Activated B cell treated with CpG ODN at 0.5 μM for 24 hours (primary cell): ENCODE measurements at regions not wholly inside any gene's neighbourhood (a gene's known extent, or its start where the extent isn't known, plus 50 kb on each side); places are given as distances from the start of the nearest gene placed in this dataset.

Experiments used
- ATAC-seq: fragments of 200-7000 bp; cut with Tn5 transposase; one replicate; pipeline ENCODE4 v1.10.0; 2021; ENCODE audit warnings: low read depth, mild to moderate bottlenecking, moderate library complexity
- CTCF ChIA-PET: fragments of 350-600 bp; sonication (Branson Sonifier 250); formaldehyde crosslinking; loops from one replicate; lab custom pipeline; 2021; ENCODE audit warnings: antibody characterized with exemption; lab: Charles Lee
- POLR2A ChIA-PET: fragments of 350-600 bp; sonication (Branson Sonifier 250); formaldehyde crosslinking; loops from one replicate; lab custom pipeline; 2021; ENCODE audit warnings: antibody characterized with exemption; lab: Charles Lee
- DNase-seq: peaks from one replicate; pipeline ENCODE4 v3.0.0; 2022
- H3K27ac Mint-ChIP-seq: one replicate; pipeline ENCODE4 v1.8.0; 2020; ENCODE audit warnings: mixed read lengths
- H3K27me3 Mint-ChIP-seq: one replicate; pipeline ENCODE4 v1.8.0; 2021; ENCODE audit warnings: mixed read lengths
- H3K36me3 Mint-ChIP-seq: one replicate; pipeline ENCODE4 v1.8.0; 2021; ENCODE audit warnings: low read depth, mixed read lengths
- H3K4me1 Mint-ChIP-seq: one replicate; pipeline ENCODE4 v1.8.0; 2021; ENCODE audit warnings: mixed read lengths
- H3K4me3 Mint-ChIP-seq: one replicate; pipeline ENCODE4 v1.8.0; 2020; ENCODE audit warnings: mild to moderate bottlenecking, mixed read lengths
- H3K9me3 Mint-ChIP-seq: one replicate; pipeline ENCODE4 v1.8.0; 2020; ENCODE audit warnings: mixed read lengths
- CTCF ChIP-seq: fragments of 200-600 bp; IDR thresholded peaks from one replicate; pipeline ENCODE4 v1.8.0; 2022; ENCODE audit warnings: antibody characterized with exemption, mild to moderate bottlenecking
- intact Hi-C: fragments of 100-400 bp; cut with micrococcal nuclease; formaldehyde crosslinking; loops from one replicate; pipeline ENCODE4 v1.15.1; 2024

GRCh38 chr10:113493195-113493594 is 59.7 kb upstream of the HABP2 start:
- CTCF ChIA-PET = no interaction called here
- H3K4me1 Mint-ChIP-seq = no peaks in the 10 kb centered on the region

GRCh38 chr10:113493882-113494301 is 59.0 kb upstream of the HABP2 start:
- CTCF ChIA-PET = no interaction called here
- H3K36me3 Mint-ChIP-seq = no peaks in the 10 kb centered on the region
- intact Hi-C loops = no loop called here
- ATAC-seq (no peak), DNase-seq (no peak)
- H3K4me3 Mint-ChIP-seq = no peak overlapping the region
- no peak for TF ChIP-seq CTCF
- H3K4me1 Mint-ChIP-seq = no peaks in the 10 kb centered on the region
- no peaks in the 10 kb centered on the region for H3K9me3 Mint-ChIP-seq
- peaks cover 5% of the 10 kb centered on the region for H3K27me3 Mint-ChIP-seq
- POLR2A ChIA-PET = no interaction called here
- no peak overlapping the region for H3K27ac Mint-ChIP-seq

More at GRCh38 chr10:113493195-113493594, 59.7 kb upstream of the HABP2 start:
- TF ChIP-seq CTCF = no peak
- Mint-ChIP-seq H3K36me3 (no peaks in the 10 kb centered on the region), H3K27ac (no peak overlapping the region), H3K27me3 (peaks cover 5% of the 10 kb centered on the region), H3K9me3 (no peaks in the 10 kb centered on the region), H3K4me3 (no peak overlapping the region)
- intact Hi-C loops = no loop called here
- ATAC-seq (no peak), DNase-seq (no peak)
- POLR2A ChIA-PET = no interaction called here

GRCh38 chr10:113494761-113495160 is 58.1 kb upstream of the HABP2 start:
- DNase-seq (no peak), ATAC-seq (no peak)
- Mint-ChIP-seq H3K4me1 (no peaks in the 10 kb centered on the region), H3K36me3 (no peaks in the 10 kb centered on the region), H3K27ac (no peak overlapping the region), H3K9me3 (no peaks in the 10 kb centered on the region), H3K27me3 (peaks cover 5% of the 10 kb centered on the region), H3K4me3 (no peak overlapping the region)
- CTCF ChIA-PET = no interaction called here
- intact Hi-C loops = no loop called here
- TF ChIP-seq CTCF = no peak
- POLR2A ChIA-PET = no interaction called here

- ATAC-seq (no peak), DNase-seq (no peak)
- no peaks in the 10 kb centered on the region for H3K36me3 Mint-ChIP-seq
- intact Hi-C loops = no loop called here
- H3K4me3 Mint-ChIP-seq = no peak overlapping the region
- H3K9me3 Mint-ChIP-seq = no peaks in the 10 kb centered on the region
- ChIA-PET POLR2A (no interaction called here), CTCF (no interaction called here)
- no peak for TF ChIP-seq CTCF
- peaks cover 5% of the 10 kb centered on the region for H3K27me3 Mint-ChIP-seq
- H3K4me1 Mint-ChIP-seq = no peaks in the 10 kb centered on the region
- no peak overlapping the region for H3K27ac Mint-ChIP-seq
Observed at GRCh38 chr10:113495553-113495952, 57.3 kb upstream of the HABP2 start.

GRCh38 chr10:113496111-113497109 is 56.4 kb upstream of the HABP2 start:
- no peaks in the 10 kb centered on the region for H3K9me3 Mint-ChIP-seq
- TF ChIP-seq CTCF = no peak
- intact Hi-C loops = no loop called here
- H3K36me3 Mint-ChIP-seq = no peaks in the 10 kb centered on the region
- H3K27ac Mint-ChIP-seq = no peak overlapping the region
- no peak for DNase-seq
- ChIA-PET POLR2A (no interaction called here), CTCF (no interaction called here)
- H3K4me1 Mint-ChIP-seq = no peaks in the 10 kb centered on the region
- ATAC-seq = no peak
- H3K4me3 Mint-ChIP-seq = no peak overlapping the region
- H3K27me3 Mint-ChIP-seq = peaks cover 3% of the 10 kb centered on the region
